GM18511 (cell line): ENCODE measurements at regions not wholly inside any gene's neighbourhood (a gene's known extent, or its start where the extent isn't known, plus 50 kb on each side); places are given as distances from the start of the nearest gene placed in this dataset.

Experiments
- ATAC-seq: cut with Tn5 transposase; IDR thresholded peaks from one replicate; pipeline ENCODE4 v1.9.1; 2021; ENCODE audit warnings: mild to moderate bottlenecking, moderate library complexity; ENCODE audit not compliant: unreplicated experiment

GRCh38 chr10:113434950-113435349, 117.9 kb upstream of the HABP2 start:
- ATAC-seq: no peak

DNA sequence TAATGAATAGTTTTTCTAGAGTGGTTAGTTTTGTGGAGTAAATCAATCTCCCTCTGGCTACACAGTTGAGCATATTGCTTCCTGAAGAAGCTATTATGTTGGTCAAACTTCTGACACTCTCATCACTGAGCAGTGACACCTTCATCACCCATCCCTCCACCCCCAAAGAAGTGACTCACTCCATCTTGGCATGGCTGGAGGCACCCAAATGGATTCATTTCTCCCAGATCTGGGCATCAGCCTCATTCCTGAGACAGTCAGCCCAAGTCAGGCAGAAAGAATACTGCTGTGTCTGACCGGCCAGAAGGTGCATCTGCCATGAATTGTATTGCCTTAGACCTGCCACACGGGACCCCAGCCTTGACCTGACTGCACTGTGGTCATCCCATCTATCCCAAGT, 117.0 kb upstream of the HABP2 start:
- ATAC-seq: no peak

- no peak for ATAC-seq
These were observed 116.0 kb upstream of the HABP2 start for GRCh38 chr10:113436851-113437250.

- no peak for ATAC-seq
These were observed 114.2 kb upstream of the HABP2 start for GRCh38 chr10:113438652-113439051.

DNA sequence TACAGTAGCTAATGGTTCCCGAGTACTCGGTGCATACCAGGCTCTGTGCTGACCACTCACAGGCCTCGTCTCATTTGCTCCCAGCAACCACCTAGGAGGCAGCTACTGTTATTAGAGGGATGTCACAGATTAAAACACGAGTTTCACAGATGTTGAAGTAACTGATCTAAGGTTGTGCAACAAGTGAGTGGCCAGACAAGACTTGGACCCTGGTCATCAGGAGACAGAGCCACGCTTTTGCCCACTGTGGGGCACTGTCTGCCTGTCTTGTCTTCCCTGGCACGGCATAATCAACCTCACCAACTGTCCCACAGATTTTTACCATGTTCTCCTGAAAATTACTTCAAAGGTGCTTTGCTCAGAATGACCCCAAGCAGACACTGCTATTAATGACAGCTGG, 111.6 kb upstream of the HABP2 start:
- no peak for ATAC-seq

GRCh38 chr10:113441686-113442270, 111.1 kb upstream of the HABP2 start:
- ATAC-seq: no peak

DNA sequence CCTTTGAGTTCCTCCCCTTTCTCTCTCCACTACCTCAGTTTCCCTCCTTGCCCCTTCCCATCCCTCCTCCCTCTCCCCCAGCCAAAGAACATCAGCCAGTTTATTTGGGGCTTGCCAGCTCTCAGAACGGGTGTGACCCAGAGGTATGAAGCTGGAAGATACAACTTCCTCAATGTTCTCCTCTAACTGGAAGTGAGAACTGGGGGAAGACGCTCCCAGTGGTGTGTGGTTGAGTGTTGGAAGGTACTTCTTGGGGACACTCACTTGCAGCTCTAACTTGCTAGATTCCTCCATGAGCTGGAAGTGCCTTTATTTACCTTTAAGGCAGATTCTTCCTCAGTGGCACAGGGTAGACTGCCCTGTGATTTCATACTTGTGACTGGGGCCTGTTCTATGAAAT, 110.5 kb upstream of the HABP2 start:
- ATAC-seq: no peak

- no peak for ATAC-seq
These were observed 109.5 kb upstream of the HABP2 start for GRCh38 chr10:113443141-113443925.

DNA sequence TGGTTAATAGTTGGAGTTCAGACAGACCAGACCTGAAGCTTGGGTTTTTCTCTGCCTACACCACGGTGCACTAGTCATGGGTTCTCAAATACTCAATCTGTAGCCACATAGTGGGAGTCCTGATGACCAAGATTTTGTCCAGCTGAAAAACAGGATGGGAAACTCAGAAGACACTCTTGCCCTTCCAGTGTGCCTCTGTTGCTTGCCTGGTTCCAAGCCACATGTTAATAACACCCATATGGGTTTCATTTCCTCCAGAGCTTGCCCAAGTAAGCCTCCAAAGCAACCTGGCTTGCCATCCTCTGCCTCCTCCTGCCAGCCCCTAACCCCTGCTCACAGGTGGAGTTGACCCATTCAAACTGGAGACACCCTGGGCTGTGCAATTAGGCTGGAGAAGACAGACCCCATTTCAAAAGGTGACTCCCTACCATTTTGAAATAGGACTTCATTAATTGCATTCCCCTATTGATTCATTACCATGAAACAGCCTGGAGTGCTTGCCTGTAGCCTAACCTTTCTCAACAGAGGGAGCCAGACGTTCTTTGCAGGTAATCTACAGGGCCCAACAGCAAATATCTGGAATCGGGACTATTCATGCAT, 108.0 kb upstream of the HABP2 start:
- no peak for ATAC-seq

DNA sequence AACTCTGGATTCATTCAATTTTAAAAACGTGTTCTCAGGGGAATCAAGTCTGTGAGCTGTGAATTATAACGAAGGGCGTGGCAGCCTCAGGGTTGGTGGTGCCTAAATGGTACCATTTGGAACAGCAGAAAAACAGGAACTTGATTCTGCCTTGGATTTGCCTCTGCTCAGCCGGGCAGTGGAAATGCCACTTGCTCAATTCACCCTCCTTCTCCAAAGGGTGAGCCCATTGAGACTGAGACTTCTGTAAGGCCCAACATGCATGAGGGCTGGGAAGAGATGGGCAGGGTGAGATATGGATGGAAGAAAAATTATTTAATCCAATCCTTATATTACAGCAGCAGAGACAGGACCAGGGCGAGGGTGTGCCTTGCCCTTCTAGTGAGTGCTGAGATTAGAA, 107.1 kb upstream of the HABP2 start:
- no peak for ATAC-seq

DNA sequence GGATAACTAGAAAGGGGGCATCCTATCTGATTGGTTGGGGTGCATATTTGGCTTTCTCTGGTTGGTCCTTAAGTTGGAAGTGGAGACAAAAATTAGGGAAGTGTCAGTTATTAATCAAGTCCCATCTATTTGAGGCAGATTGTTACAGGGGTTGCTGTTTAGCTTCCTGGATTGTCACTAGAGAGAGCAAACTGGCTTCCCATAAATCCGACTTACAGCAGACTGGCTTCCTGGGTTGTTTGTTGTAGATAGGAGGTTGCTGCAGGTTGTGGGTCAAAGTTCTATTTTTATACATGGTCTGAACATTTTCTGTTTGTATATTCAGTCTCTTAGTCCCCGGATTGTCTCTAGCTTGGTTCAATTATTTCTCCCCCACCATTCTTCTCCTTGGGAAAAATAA, 106.1 kb upstream of the HABP2 start:
- ATAC-seq: no peak

DNA sequence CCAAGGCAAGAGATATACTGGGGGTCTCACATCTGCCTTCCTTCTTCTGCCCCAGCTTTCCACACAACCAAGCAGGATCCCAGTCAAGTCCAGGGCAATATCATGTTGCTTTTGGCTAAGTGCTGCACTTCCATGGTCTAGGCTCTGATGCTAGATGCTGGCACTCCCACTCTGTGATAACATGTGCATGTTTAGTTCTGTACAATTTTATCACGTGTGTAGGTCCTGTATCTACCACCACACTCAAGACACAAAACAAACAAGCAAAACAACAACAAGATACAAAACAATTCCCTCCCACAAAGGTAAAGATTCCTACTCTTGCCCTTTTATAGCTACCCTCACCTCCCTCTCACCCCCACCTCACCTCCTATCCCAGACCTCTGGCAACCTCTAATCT, 105.6 kb upstream of the HABP2 start:
- no peak for ATAC-seq

- no peak for ATAC-seq
These were observed 103.7 kb upstream of the HABP2 start for GRCh38 chr10:113449006-113449695.

DNA sequence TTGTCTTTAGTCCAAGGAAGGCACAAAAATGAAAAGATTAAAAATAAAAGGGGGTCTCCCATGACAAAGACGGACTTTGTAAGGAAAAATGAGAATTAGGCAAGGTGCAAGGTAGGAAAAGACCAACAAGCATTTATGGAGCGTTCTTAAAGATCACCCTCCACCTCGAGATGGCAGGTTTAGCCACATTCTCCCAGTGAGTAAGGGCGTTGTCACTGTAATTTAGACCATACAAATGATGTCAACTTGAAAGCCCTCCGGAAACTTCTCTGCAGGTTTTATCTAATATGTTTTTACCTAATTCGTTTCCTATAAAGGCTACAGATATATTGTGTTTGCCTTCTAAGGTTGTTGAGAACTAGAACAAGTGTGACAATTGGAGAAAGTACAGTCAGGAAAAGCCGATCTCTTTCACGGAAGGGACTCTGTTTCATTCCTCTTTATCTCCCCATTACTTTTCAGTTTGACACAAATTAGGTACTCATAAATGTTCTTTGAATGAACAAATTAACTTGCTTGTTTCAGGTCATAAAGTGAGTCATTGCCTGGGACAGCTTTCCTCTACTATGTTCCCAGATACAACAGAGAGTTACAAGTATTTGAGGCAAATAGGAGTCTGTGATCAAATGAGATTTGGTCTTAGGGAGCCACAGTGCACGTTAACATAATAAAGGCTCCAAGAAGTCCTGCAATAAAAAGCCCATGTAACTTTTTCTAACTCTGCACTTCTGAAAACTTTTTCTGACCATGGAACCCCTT, 102.6 kb upstream of the HABP2 start:
- no peak for ATAC-seq

- ATAC-seq: no peak
These were observed 101.9 kb upstream of the HABP2 start for GRCh38 chr10:113450906-113451305.

DNA sequence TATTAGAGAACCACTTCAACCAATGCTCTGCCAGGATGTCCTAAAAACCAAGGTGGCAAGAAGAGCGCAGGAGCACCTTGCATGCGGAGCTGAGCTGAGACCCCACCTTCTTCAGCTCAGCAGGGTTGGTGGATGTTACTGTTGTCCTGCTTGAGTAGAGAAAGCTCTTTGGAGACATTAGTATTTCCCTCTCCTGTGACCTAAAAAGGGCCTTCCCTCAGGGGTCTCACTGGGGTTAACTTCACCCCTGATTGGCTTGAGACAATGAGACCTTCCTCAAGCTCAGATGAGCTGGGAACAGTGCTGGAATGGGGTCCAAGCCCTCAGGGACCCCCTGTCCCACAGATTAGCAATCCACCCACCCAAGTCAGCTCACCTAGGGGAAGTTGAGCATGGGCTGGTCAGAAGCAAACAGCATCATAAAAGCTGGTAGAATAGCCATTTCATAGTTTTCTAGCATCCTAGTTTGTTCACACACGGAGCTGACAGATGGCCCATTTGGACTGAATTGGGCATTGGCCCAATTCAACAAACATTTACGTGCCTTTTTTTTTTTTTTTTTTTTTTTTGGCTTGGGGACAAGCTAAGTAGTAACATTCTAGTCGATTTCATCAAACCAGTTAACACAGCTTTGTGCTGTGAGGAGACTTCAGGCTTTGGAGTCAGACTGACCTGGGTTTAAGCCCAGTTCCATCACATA, 100.6 kb upstream of the HABP2 start:
- no peak for ATAC-seq

DNA sequence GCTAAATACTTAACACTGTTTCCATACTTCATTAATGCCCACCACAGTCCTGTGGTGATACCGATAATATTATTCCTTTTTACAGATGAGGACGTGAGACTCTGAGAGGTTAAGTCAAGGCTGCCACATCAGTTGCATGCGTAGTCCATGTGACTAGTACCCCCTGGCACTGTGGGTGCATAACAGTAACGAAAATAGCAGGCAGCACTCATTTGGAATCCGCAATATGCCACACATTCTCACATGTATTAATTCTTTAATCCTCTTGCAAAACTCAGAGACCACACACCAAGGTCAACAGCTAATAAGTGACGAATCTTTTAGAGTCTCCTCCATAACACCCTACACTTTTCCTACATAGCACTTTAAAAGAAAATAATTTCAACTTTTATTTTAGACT, 99.5 kb upstream of the HABP2 start:
- no peak for ATAC-seq

DNA sequence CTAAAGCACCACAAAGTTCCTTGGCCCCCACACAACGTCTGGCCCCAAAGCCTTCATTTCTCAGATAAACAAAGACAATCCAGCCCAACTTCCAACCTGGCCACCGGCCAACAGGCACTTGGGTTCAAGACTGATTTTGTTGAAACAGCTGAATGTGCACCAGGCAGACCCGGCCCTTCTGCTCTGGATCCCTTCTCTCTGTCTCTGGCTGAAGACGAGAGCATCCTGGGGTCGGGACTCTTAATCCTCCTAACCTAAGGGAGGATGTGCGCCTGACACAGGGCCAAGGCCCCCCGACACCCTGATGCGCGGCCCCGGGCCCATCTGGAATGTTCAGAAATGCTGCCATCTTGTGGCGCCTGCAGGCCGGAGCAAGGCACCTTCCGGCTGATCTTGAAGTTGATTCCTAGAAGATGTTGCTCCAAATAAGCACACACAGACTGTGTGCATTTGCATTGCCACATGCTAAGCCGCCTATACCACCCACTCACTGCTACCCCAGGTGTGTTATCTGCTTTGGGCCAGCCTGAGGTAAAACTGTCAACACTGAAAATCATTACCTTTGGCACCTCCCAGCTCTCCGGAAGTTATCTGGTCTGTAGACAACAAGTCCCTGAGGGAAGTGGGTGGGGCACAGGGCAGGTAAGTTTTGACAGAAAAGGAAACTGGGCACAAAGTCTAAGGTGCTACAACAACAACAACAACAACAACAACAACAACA, 98.4 kb upstream of the HABP2 start:
- no peak for ATAC-seq

- ATAC-seq: no peak
These were observed 96.9 kb upstream of the HABP2 start for GRCh38 chr10:113455947-113456346.

DNA sequence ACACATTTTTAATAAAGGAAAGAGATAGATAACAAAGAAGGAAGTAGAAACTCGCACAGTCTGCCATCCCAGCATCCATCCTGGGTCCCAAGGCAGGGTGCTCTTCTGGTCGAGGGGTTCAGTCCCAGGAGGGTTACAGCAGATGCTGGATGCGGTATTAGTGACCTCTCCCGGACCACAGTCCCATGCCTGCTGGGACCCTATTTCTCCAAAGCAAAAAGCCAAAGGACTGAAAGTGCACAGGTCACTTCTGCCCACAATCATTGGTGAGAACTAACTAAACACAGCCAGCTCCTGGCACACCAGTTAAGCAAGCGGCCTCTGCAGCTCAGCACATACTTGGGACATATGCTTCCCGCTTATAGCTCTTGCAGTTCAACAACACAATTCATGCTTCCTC, 96.1 kb upstream of the HABP2 start:
- ATAC-seq: no peak
